H9 (cell line): ENCODE measurements at regions not wholly inside any gene's neighbourhood (a gene's known extent, or its start where the extent isn't known, plus 50 kb on each side); places are given as distances from the start of the nearest gene placed in this dataset.

Experiments used
- DNase-seq: peaks from one replicate; pipeline ENCODE4 v3.0.0-alpha.2; 2017
- H2AFZ ChIP-seq: one replicate; pipeline ENCODE4 v1.6.1; 2013; ENCODE audit warnings: mild to moderate bottlenecking, low read length, control low read depth, moderate library complexity
- H2AK5ac ChIP-seq: 2 replicates; pipeline ENCODE4 v1.6.1; 2013; ENCODE audit warnings: low read length, control low read depth, mixed read lengths; ENCODE audit not compliant: insufficient read length
- H2BK120ac ChIP-seq: one replicate; pipeline ENCODE4 v1.6.1; 2013; ENCODE audit warnings: low read depth, mild to moderate bottlenecking, low read length, control low read depth, inconsistent platforms; ENCODE audit not compliant: poor library complexity, severe bottlenecking
- H2BK12ac ChIP-seq: 2 replicates; pipeline ENCODE4 v1.6.1; 2013; ENCODE audit warnings: low read length, control low read depth, mixed read lengths, low read depth; ENCODE audit not compliant: insufficient read length
- H2BK15ac ChIP-seq: 2 replicates; pipeline ENCODE4 v1.6.1; 2013; ENCODE audit warnings: low read depth, low read length, control low read depth
- H2BK20ac ChIP-seq: one replicate; pipeline ENCODE4 v1.6.1; 2013; ENCODE audit warnings: low read depth, mild to moderate bottlenecking, low read length, control low read depth, inconsistent platforms; ENCODE audit not compliant: poor library complexity, severe bottlenecking
- H2BK5ac ChIP-seq: 2 replicates; pipeline ENCODE4 v1.6.1; 2013; ENCODE audit warnings: low read length, control low read depth, mixed read lengths; ENCODE audit not compliant: insufficient read length
- H3K14ac ChIP-seq: 2 replicates; pipeline ENCODE4 v1.6.1; 2013; ENCODE audit warnings: low read length, control low read depth; ENCODE audit not compliant: insufficient read depth
- H3K18ac ChIP-seq: 2 replicates; pipeline ENCODE4 v1.6.1; 2013; ENCODE audit warnings: low read depth, mild to moderate bottlenecking, mixed read lengths, low read length, control low read depth; ENCODE audit not compliant: insufficient read length
- H3K23ac ChIP-seq: 2 replicates; pipeline ENCODE4 v1.6.1; 2013; ENCODE audit warnings: low read length, control low read depth, mixed read lengths, low read depth; ENCODE audit not compliant: insufficient read length
- H3K23me2 ChIP-seq: 2 replicates; pipeline ENCODE4 v1.6.1; 2013; ENCODE audit warnings: low read depth, mild to moderate bottlenecking, mixed read lengths, low read length, control low read depth; ENCODE audit not compliant: insufficient read length, poor library complexity, severe bottlenecking
- H3K27ac ChIP-seq: 2 replicates; pipeline ENCODE4 v1.5.1; 2013; ENCODE audit warnings: low read length, control low read depth, mixed read lengths, low read depth; ENCODE audit not compliant: insufficient read length
- H3K27me3 ChIP-seq: 2 replicates; pipeline ENCODE4 v1.6.1; 2013; ENCODE audit warnings: low read length, control low read depth, inconsistent platforms; ENCODE audit not compliant: insufficient read depth
- H3K4ac ChIP-seq: 2 replicates; pipeline ENCODE4 v1.6.1; 2013; ENCODE audit warnings: low read depth, mild to moderate bottlenecking, control low read depth, inconsistent platforms, low read length, moderate library complexity
- H3K4me1 ChIP-seq: 2 replicates; pipeline ENCODE4 v1.6.1; 2013; ENCODE audit warnings: low read length, control low read depth, inconsistent platforms; ENCODE audit not compliant: insufficient read depth
- H3K4me2 ChIP-seq: 2 replicates; pipeline ENCODE4 v1.6.1; 2013; ENCODE audit warnings: low read length, control low read depth, mixed read lengths; ENCODE audit not compliant: insufficient read length, insufficient read depth
- H3K56ac ChIP-seq: 2 replicates; pipeline ENCODE4 v1.6.1; 2013; ENCODE audit warnings: low read depth, mild to moderate bottlenecking, mixed read lengths, low read length, control low read depth; ENCODE audit not compliant: insufficient read length
- H3K79me1 ChIP-seq: 2 replicates; pipeline ENCODE4 v1.6.1; 2013; ENCODE audit warnings: low read depth, mild to moderate bottlenecking, moderate library complexity, low read length, control low read depth, inconsistent platforms; ENCODE audit not compliant: insufficient read depth, poor library complexity, severe bottlenecking
- H3K79me2 ChIP-seq: 2 replicates; pipeline ENCODE4 v1.6.1; 2013; ENCODE audit warnings: low read length, control low read depth, inconsistent platforms; ENCODE audit not compliant: insufficient read depth
- H3K9ac ChIP-seq: 2 replicates; pipeline ENCODE4 v1.6.1; 2013; ENCODE audit warnings: low read length, control low read depth, mixed read lengths; ENCODE audit not compliant: insufficient read length; ENCODE audit errors: extremely low read depth
- H3K9me3 ChIP-seq: one replicate; pipeline ENCODE4 v1.6.1; 2013; ENCODE audit warnings: low read depth, low read length, inconsistent platforms; ENCODE audit not compliant: control insufficient read depth
- H3T11ph ChIP-seq: one replicate; pipeline ENCODE4 v1.6.1; 2013; ENCODE audit warnings: mild to moderate bottlenecking, low read length, control low read depth, inconsistent platforms
- H4K20me1 ChIP-seq: one replicate; pipeline ENCODE4 v1.6.1; 2013; ENCODE audit not compliant: control insufficient read depth, insufficient read length, insufficient read depth
- H4K5ac ChIP-seq: 2 replicates; pipeline ENCODE4 v1.6.1; 2013; ENCODE audit warnings: low read depth, mild to moderate bottlenecking, mixed read lengths, low read length, control low read depth; ENCODE audit not compliant: insufficient read length
- H4K8ac ChIP-seq: replicated peaks from 2 replicates; pipeline ENCODE4 v1.6.1; 2013; ENCODE audit warnings: low read length, control low read depth, mixed read lengths, low read depth; ENCODE audit not compliant: insufficient read length
- H4K91ac ChIP-seq: 2 replicates; pipeline ENCODE4 v1.6.1; 2013; ENCODE audit warnings: low read depth, mild to moderate bottlenecking, moderate library complexity, mixed read lengths, low read length, control low read depth; ENCODE audit not compliant: insufficient read length
- H3K27ac Mint-ChIP-seq, 3 experiments: 2 replicates in 2 of 3; 3 replicates in 1 of 3; pipeline ENCODE4 v1.8.0; 2020 to 2021; ENCODE audit warnings: mixed read lengths in 3 of 3, mild to moderate bottlenecking in 1 of 3, moderate library complexity in 1 of 3
- H3K27me3 Mint-ChIP-seq: 2 replicates; pipeline ENCODE4 v1.8.0; 2021; ENCODE audit warnings: low read depth, mild to moderate bottlenecking, moderate library complexity, mixed read lengths
- H3K36me3 Mint-ChIP-seq, 3 experiments: 2 replicates in 2 of 3; 3 replicates in 1 of 3; pipeline ENCODE4 v1.8.0; 2020 to 2021; ENCODE audit warnings: low read depth in 3 of 3, mixed read lengths in 3 of 3; ENCODE audit not compliant: insufficient read depth in 1 of 3
- H3K4me1 Mint-ChIP-seq, 2 experiments: 2 replicates each; pipeline ENCODE4 v1.8.0; 2020; ENCODE audit warnings: mixed read lengths in 2 of 2
- H3K4me3 Mint-ChIP-seq, 2 experiments: 2 replicates in 1 of 2; 3 replicates in 1 of 2; pipeline ENCODE4 v1.8.0; 2020 to 2021; ENCODE audit warnings: mild to moderate bottlenecking in 2 of 2, mixed read lengths in 2 of 2, moderate library complexity in 1 of 2
- H3K9me3 Mint-ChIP-seq, 2 experiments: 2 replicates in 1 of 2; 3 replicates in 1 of 2; pipeline ENCODE4 v1.8.0; 2020; ENCODE audit warnings: mild to moderate bottlenecking in 2 of 2, mixed read lengths in 2 of 2, moderate library complexity in 1 of 2
- CTCF ChIP-seq: fragments of 200-600 bp; sonication (generic); conservative IDR thresholded peaks from 3 replicates; pipeline ENCODE4 v1.8.0; 2021; ENCODE audit warnings: antibody characterized with exemption, mild to moderate bottlenecking
- WGBS: extraction: QIAGEN DNeasy Blood & Tissue Kit; methylation state at CpG from one replicate; pipeline ENCODE4 v1.1.7; 2013; ENCODE audit warnings: missing lambda C conversion rate, low lambda C conversion rate, mixed read lengths; ENCODE audit not compliant: insufficient read length; ENCODE audit errors: extremely low coverage; 5-methylcytosine and 5-hydroxymethylcytosine counted together

DNA sequence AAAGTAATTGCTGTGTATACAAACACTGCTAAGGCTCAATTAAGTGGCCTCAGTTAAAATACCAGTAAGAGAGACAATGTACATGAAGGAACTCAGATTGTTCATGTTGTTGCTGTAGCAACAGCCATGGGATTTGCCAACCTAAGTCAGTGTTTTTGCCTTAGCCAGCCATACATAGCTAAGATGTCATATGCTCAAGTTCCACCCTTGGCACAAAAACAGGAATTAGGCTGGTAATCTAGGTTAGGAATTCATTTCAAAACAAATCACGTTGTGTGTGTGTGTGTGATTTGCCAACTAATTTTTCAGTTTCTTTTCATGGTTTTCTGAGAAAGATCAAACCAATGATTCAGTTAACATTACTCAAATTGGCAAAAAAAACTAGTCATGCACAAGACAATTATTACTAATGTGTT, 143.7 kb upstream of the KCNMB2 start:
- Mint-ChIP-seq H3K4me3 (no peak overlapping the region), H3K27me3 (no peaks in the 10 kb centered on the region), H3K4me1 (peaks cover 10% of the 10 kb centered on the region in 2 experiments), H3K9me3 (no peaks in the 10 kb centered on the region), H3K27ac (no peak overlapping the region), H3K36me3 (no peaks in the 10 kb centered on the region)
- no peak overlapping the region for H3K18ac ChIP-seq
- no peak overlapping the region for H3K56ac ChIP-seq
- no peak overlapping the region for H4K91ac ChIP-seq
- H2BK20ac ChIP-seq: no peak overlapping the region
- H3T11ph ChIP-seq: no peak overlapping the region
- H2BK5ac ChIP-seq: no peak overlapping the region
- no peak overlapping the region for H2AK5ac ChIP-seq
- H4K8ac ChIP-seq: no peak overlapping the region
- no peak overlapping the region for H2BK12ac ChIP-seq
- WGBS: no CpG with 5 or more reads among the region's 1 CpG
- H4K20me1 ChIP-seq: no peaks in the 10 kb centered on the region
- no peak overlapping the region for H3K23ac ChIP-seq
- no peaks in the 10 kb centered on the region for H3K79me1 ChIP-seq
- H3K4me2 ChIP-seq: no peak overlapping the region
- H2BK120ac ChIP-seq: no peak overlapping the region
- H3K4me1 ChIP-seq: peaks cover 2% of the 10 kb centered on the region; the same call in 1 of the 2 replicates
- TF ChIP-seq CTCF: no peak
- H3K14ac ChIP-seq: no peak overlapping the region
- no peak overlapping the region for H3K27ac ChIP-seq
- H3K9me3 ChIP-seq: no peaks in the 10 kb centered on the region
- H3K27me3 ChIP-seq: no peaks in the 10 kb centered on the region
- H3K23me2 ChIP-seq: no peaks in the 10 kb centered on the region
- no peaks in the 10 kb centered on the region for H3K79me2 ChIP-seq
- no peak overlapping the region for H2BK15ac ChIP-seq
- no peak overlapping the region for H4K5ac ChIP-seq
- no peak overlapping the region for H3K9ac ChIP-seq
- H2AFZ ChIP-seq: no peak overlapping the region
- no peak overlapping the region for H3K4ac ChIP-seq
- DNase-seq: no peak
